ENCODE measurements at regions not wholly inside any gene's neighbourhood (a gene's known extent, or its start where the extent isn't known, plus 50 kb on each side); places are given as distances from the start of the nearest gene placed in this dataset.
A peak's percentile ranks its signal among the peaks of the same experiment; 100 is the strongest.

GRCh38 chr17:31609996-31610910, 218.8 kb downstream of the RAB11FIP4 start:
- Histone ChIP-seq H2AK5ac (ENCODE audit: low read depth, low read length) (no peak overlapping the region), H3K27me3 (replicated peaks in 1 of 4; ENCODE audit: control insufficient read depth in 3 of 4, extremely low read depth in 1 of 4, insufficient read depth in 3 of 4, low read length in 3 of 4) (no peaks in the 10 kb centered on the region), H3K9me3 (ENCODE audit: insufficient read depth in 2 of 2, low read depth in 1 of 2, low read length in 1 of 2) (no peaks in the 10 kb centered on the region), H3K27ac (ENCODE audit: low read depth, low read length) (no peak overlapping the region), H2BK120ac (replicated peaks; ENCODE audit: low read depth, low read length) (peak overlapping the region; percentile 76), H4K91ac (replicated peaks; ENCODE audit: insufficient read length, low read length) (peak overlapping the region; percentile 78), H4K20me1 (replicated peaks in 1 of 2; ENCODE audit: control insufficient read depth in 1 of 2, insufficient read depth in 2 of 2, low read length in 2 of 2) (no peaks in the 10 kb centered on the region), H3K23ac (ENCODE audit: insufficient read length) (no peak overlapping the region), H3K9ac (replicated peaks in 1 of 4; ENCODE audit: extremely low read depth in 1 of 4, low read depth in 3 of 4, low read length in 3 of 4) (no peak overlapping the region), H2BK20ac (ENCODE audit: low read length) (peak overlapping the region; percentile 73; the same call in 1 of the 2 replicates), H3K14ac (ENCODE audit: insufficient read length) (no peak overlapping the region), H3K4me1 (replicated peaks in 1 of 4; ENCODE audit: control insufficient read depth in 3 of 4, insufficient read depth in 4 of 4, low read length in 3 of 4) (peaks cover 3 to 14% (median 8%) of the 10 kb centered on the region in 4 experiments; a peak in 6 of 7 replicates), H3K4me2 (ENCODE audit: insufficient read depth in 1 of 2, low read depth in 2 of 2, low read length in 2 of 2) (peak overlapping the region in 1 of 2 experiments; percentile 63; a peak in 2 of 4 replicates), H3K4ac (replicated peaks; ENCODE audit: insufficient read length, low read depth, low read length) (no peak overlapping the region), H2BK12ac (ENCODE audit: low read depth, low read length) (peak overlapping the region; percentile 61; the same call in 1 of the 2 replicates), H2AFZ (ENCODE audit: low read length) (peak overlapping the region; percentile 89), H2BK5ac (ENCODE audit: low read depth, low read length) (peak overlapping the region; percentile 79; the same call in 1 of the 2 replicates), H3K79me2 (ENCODE audit: control insufficient read depth in 1 of 2, insufficient read depth in 2 of 2, low read length in 2 of 2) (no peaks in the 10 kb centered on the region), H3K4me3 (ENCODE audit: extremely low read depth in 1 of 4, insufficient read depth in 2 of 4, low read depth in 3 of 4, low read length in 4 of 4) (no peak overlapping the region), H3K23me2 (ENCODE audit: low read depth, low read length) (no peaks in the 10 kb centered on the region; the same call in 1 of the 2 replicates), H3K18ac (ENCODE audit: extremely low read depth, low read length) (peak overlapping the region; percentile 73), H3K36me3 (ENCODE audit: control insufficient read depth in 2 of 4, insufficient read depth in 4 of 4, low read length in 3 of 4) (no peaks in the 10 kb centered on the region), H4K5ac (ENCODE audit: insufficient read length, low read depth, low read length) (no peak overlapping the region), H2BK15ac (ENCODE audit: low read length) (no peak overlapping the region), H3K56ac (replicated peaks; ENCODE audit: insufficient read length, low read depth, low read length) (no peak overlapping the region), H4K8ac (ENCODE audit: extremely low read depth, insufficient read depth, low read length) (no peak overlapping the region), H3K79me1 (ENCODE audit: low read depth, low read length) (no peaks in the 10 kb centered on the region)
- DNase-seq (ENCODE audit: low read depth in 1 of 2, low spot score in 2 of 2) (peak in 1 of 2 experiments; percentile 47), FAIRE-seq (peak; percentile 7)
- TF ChIP-seq SIN3A (conservative IDR thresholded peaks at IDR 0.05 in 1 of 2, IDR thresholded peaks at IDR 0.05 in 1 of 2; ENCODE audit: low read depth in 1 of 2, low read length in 2 of 2) (no peak), TAF7 (optimal IDR thresholded peaks at IDR 0.05; ENCODE audit: borderline replicate concordance, low read depth, low read length) (no peak), BACH1 (IDR thresholded peaks at IDR 0.05; ENCODE audit: low read length) (no peak), ATF3 (IDR thresholded peaks at IDR 0.05; ENCODE audit: insufficient read depth, low read depth, low read length) (no peak), JUN (IDR thresholded peaks at IDR 0.05; ENCODE audit: low read depth, low read length) (no peak), NANOG (IDR thresholded peaks at IDR 0.05; ENCODE audit: insufficient read depth, low read depth, low read length, poor library complexity, severe bottlenecking) (no peak)
- WGBS, 2 experiments (ENCODE audit: extremely low coverage in 1 of 2, insufficient coverage in 1 of 2, insufficient read length in 1 of 2, insufficient replicate concordance in 2 of 2, low coverage in 1 of 2, low lambda C conversion rate in 2 of 2, missing lambda C conversion rate in 1 of 2), result 78% methylated on average over 6 of the region's 6 CpGs; no CpG with 5 or more reads in 1 of the 2 experiments
- ChIA-PET POLR2A (ENCODE audit: partially characterized antibody) (interaction anchor here (0.8 kb wide), 1 partner anchor 469 kb away, joined by 3 read pairs; no protein-coding TSS in a partner anchor), CTCF (ENCODE audit: partially characterized antibody) (no interaction called here)

Data from H1 (cell line).